Colon (tissue), 2 donors: ENCODE measurements at regions not wholly inside any gene's neighbourhood (a gene's known extent, or its start where the extent isn't known, plus 50 kb on each side); places are given as distances from the start of the nearest gene placed in this dataset.

Experiments used
- FAIRE-seq: peaks from 2 replicates; lab custom pipeline; 2012; peaks lifted over from hg19 to GRCh38; lab: Jason Lieb, UNC
- donor health status: control.
- donor health status: control.

GRCh38 chr6:90435207-90435899 lies 138.7 kb upstream of the BACH2 start:
- no peak for FAIRE-seq

DNA sequence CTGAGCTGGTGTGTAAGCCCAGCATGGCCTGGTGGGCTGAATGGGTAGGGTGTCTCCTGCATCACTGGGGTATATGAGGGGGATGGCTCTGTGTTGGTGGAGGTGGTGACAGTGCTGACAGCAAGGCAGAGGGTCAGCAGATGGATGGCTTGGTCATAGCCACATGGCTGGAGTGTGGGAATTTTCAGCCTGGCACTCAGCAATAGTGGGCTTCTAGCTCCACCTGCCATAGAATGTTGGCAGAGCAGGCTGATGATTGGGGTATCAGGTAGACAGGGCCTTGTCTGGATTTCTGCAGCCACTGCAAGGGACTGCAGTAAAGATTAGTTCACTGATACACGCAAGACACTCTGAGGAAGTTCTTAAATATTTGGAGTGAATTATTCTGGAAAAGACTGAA lies 137.5 kb upstream of the BACH2 start:
- FAIRE-seq, result no peak

DNA sequence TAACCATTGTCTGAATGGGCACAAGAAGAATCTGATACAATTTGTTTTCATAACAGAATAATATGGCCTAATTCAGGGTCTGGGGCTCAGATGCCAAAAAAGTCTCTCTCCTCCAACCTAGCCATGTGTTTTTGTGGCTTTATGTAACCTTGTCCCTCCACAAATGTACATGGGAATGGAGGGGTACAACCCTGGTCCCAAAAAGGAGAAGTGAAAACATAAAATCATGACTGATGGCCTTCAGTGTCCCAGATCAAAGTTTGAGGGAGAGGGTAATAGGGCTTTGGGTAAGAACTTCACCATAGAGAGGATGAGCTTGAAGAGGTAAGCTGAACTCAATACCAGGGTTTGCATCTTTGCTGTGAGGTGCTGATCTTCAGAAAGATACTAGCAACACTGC lies 136.3 kb upstream of the BACH2 start:
- no peak for FAIRE-seq

DNA sequence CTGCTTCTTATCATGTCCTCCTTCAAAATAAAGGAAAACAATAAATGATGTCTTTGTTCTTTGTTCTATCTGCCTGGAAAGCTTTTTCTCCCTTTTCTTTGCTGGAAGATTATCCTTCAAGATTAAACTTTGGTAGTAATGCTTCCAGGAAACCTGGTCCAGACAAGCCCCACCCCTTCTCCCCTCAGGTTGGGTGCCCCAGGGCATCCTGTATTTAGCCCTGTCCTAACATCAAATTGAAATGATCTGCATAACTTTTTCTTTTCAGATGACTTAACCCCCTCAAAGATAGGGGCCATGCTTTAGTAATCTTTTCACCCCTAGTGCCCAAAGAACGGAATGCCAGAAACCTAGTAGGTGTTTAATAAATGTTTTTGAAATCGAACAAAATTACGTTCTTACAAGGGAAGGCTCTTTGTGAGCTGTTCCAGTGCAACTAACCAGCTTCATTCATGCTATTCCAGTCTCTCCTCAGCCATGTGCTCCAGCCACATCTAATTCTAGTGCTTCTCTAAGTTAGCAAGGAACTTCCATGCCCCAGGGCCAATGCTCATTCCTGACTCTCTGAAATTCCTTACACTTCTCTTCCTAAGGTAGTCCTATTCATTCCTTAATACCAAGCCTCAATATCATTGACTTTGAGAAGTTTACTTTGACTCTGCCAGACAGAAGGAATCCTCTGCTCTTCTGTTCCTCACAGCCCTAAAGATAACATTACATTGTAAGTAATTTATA lies 135.6 kb upstream of the BACH2 start:
- FAIRE-seq, result no peak

DNA sequence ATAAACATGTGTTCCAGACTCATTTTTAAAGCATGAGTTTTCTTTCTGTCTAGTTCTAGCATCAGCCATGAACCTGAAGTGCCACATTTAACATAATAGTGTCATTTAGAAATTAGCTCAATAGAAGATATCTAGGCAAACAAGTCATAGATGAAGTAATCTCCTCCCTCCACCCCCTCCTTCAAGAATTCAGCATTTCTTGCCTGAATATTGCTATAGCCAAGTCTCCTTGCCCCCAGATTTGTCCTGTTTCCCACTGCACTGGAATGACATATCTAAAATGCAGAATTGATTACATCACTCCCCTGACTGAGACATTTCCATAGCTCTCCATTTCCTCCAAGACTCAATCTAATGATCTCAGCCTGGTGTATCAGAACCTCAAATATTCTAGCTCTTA lies 134.9 kb upstream of the BACH2 start:
- no peak for FAIRE-seq

GRCh38 chr6:90429713-90430112 lies 133.1 kb upstream of the BACH2 start:
- no peak for FAIRE-seq

DNA sequence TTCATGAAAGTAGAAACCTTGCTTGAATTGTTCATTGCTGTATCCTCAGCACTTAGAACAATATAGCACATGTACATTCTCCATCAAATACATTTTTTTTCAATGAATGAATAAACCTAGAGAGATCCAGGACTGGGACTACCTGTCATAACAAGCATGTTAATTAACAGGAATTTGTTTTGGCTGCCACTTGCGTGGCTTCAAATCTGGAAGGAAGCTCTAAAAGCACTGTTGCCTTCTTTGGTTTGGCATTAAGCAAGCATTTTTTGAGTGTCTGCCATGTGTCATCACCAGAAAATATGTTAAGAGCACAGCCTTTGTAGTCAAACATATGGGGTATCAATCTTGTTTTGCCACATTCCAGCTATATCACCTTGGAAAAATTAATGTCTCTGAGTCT lies 131.9 kb upstream of the BACH2 start:
- FAIRE-seq, result no peak

DNA sequence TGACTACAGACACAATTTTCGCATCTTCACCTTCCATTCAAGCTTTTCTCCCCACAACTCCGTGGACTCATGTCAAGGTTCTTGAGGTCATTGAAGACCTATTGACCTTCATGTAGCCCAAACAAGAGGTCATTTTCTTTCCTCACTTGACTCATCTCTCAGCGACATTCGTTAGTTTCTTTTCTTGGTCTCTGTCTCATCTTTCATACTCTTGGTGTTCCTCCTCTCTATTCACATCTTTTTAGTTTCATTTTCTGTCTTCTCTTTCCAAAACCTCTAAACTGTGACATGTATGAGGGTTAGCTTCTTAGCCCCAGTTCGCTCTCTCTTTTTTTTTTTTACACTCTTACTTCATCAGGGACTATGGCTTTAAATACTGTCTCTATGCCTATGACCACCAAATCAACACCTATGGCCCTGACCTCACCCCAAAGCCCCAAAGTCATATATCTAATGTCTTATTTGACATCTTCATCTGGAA lies 128.6 kb upstream of the BACH2 start:
- no peak for FAIRE-seq

GRCh38 chr6:90424580-90424979 lies 127.9 kb upstream of the BACH2 start:
- FAIRE-seq, result no peak

DNA sequence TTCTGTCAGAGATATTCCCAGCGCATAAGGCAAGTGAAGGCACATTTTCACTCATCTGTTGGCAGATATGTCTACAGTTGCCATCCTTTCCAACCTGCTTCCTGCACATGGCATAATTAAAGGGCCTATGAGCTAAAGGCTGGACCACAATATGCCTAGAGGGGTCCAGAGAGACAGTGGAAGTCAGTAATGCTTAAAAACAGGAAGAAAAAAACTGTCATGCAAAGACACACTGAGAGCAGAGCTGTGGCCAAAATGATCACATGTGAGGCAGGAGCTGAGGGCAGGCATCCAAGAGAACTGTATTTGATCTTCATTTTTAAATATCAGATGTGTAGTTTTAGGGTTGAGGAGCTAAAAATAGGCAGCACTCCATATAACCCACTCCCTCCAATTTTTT lies 125.0 kb upstream of the BACH2 start:
- no peak for FAIRE-seq

DNA sequence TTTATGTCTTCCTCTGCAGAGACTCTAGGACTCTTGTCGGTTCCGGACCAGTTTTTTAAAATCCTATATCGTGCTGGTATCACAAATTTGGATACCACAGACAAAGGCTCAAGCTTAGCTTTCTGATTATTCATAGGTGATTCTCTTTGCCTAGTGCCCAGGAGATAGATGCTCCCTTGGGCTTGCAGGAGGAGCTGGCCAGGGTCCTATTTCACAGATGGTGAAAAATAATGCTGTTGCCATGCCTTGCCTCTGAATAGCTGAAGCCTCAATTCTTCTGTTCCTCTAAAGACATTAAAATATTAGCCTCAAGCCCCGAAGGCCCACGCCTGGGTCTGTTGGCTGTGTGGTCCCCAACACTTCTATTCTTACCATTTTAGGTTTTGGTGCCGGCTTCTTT lies 123.9 kb upstream of the BACH2 start:
- no peak for FAIRE-seq

- no peak for FAIRE-seq
These were observed 120.7 kb upstream of the BACH2 start for GRCh38 chr6:90417385-90417784.

DNA sequence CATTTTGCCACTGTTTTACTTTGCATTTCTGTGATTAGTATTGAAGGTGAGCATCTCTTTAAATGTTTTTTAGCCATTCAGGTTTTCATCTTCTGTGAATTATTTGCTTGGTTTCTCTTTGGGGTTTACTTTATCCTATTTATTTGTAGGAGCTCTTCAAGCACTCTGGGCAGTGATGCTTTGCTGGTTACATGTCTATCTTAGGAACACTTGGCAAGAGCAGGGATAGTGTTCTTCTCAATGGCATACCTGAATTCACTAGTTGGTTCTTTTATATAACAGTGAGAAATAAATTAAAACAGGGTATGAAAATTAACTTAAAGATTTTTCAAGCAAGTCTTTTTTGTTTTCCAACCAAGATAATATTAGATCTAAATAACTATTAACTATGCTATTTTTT lies 119.7 kb upstream of the BACH2 start:
- no peak for FAIRE-seq

DNA sequence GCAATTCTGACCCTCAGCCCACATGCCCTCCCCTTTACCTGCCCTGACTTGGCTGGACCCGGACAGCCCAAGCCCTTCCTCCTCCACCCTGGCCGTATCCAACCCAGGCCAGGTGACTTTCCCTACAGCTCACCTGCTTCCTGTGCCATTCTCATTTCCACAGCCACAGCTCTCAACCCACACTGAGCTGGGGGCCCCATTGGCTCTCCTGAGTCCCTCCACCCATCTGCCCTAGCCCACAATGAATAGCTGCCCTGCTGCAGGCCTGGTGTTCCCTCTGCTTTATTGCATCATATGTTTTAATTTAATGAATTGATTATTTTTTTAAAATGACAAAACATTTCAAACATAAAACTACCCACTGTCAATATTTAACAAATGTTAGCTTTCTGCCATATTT lies 118.5 kb upstream of the BACH2 start:
- FAIRE-seq, result no peak

GRCh38 chr6:90414352-90414751 lies 117.7 kb upstream of the BACH2 start:
- FAIRE-seq, result no peak

- no peak for FAIRE-seq
These were observed 117.2 kb upstream of the BACH2 start for GRCh38 chr6:90413867-90414266.

GRCh38 chr6:90413396-90413795 lies 116.8 kb upstream of the BACH2 start:
- no peak for FAIRE-seq

DNA sequence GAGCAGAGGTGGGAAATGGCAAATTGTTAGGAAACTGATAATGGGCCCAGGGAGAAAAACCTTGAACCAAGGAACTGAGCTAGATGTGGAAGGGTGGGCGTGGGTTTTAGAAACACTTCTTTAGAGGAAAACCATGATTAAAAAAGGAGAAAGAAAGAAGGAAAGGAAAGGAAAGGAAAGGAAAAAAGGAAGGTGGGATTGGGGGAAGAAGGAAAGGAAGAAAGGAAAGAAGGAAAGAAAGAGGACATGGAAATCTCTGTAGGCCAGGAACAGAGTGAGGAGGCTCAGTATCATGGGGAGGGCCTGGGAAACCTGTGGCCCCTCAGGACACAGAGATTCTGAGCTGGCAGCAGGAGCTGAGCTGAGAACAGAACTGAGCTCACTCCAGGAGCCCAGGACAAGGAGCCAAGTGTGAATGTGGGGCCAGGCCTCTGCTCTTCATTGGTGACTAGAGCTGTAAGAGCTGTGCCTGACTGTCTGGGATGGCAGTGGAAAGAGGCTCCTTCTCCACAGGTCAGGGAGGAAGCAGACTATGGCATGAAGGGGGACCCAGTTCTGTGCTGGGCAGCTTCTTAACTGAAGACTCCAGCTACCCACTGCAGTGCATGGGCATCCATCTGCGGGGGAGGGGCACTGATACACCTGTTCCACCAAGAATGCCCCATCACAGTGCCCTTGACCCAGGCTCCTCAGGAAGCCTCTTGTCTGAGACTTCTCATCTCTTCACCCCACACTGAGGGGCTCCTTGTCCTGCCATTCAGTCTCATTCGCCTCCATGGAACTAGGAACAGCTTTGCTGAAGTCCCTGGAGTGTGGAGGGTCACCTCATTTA lies 116.1 kb upstream of the BACH2 start:
- FAIRE-seq, result no peak

DNA sequence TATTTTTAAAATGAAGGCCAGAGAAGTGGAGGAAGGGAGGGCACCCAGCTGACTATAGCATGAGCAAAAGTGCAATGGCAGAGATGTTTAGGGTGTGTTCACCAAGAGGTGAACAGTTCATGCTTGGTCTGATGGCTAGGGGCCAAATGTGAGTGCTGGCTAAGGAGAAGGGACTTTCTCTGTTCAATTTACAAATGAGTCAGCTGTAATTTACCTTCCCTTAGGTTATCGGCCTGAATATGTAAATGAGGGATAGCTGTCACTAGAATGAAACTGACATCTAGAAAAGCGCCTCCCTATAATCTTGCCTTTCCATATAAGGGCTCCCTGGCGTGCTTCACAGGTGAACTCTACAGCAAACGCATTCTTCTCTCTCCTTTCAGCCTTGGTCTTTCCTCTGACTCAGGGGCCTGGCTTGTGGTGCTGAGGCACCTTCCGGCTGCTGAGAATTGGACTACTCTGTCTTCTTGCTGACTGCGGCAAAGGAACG lies 114.7 kb upstream of the BACH2 start:
- FAIRE-seq, result no peak

DNA sequence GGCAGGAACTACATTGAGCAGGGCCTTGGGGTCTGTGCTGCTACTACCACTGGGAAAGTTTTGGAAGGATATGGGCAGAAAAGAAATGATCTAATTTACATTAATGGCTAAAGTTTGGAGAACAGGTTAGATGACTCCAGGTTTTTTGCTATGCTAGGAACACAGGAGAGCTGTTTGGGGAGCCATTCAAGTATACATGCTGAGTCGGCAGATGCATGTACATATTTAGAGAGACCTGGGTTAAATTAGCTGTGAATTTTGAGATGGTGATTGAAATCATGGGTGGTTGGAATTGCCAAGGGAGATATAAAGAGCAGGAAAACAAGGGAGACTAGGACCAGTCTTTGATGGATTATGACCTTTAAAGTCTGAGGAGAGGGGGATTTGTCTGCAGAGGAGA lies 113.1 kb upstream of the BACH2 start:
- FAIRE-seq, result no peak

DNA sequence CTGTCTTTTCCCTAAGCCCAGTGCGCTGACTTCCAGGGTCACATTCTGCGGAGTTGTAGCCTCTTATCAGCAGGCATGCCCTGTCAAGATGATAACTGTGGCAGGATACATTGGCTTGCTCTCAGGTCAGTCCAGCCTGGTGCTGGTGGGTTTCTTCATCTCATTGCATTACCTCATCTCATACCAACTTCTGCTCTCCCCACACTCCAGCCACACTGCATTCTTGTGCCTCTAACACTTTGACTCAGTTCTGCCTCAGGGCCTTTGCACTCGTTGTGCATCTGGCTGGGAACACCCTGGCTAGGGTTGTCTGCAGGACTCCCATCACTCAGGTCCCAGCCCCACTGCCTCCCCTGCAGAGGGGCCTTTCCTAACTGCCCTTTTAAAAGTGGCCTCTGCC lies 110.3 kb upstream of the BACH2 start:
- FAIRE-seq, result no peak

DNA sequence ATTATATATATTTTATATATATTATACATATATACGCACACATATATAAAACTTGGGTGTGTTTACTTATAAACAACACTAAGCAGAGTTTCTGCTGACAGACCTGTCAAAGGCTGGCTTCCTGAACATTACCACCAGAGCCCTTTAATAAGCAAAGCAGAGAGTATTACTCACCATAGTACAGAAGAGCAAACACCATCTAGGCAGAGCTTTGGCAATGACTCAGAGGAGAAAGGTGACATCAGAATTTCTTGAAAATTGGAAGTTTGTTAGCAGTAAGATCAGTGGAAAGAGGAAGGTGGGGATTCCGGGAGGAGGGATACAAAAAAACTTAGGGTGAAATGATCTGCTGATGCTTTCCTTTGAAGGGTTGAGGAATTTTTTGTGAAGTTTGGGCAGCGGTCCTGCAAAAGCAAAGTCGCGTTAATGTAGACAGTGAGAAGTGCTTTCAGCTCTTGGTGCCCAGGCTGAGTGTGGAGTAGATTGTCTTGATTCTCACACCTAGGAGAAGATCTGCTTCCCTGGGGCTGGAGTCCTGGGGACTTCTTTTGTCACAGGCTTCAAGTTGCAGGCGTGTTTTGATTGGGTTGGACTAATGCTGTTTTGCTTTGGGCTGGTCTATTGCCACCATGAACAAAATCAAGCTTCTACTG lies 109.6 kb upstream of the BACH2 start:
- no peak for FAIRE-seq
